ENCODE measurements at regions not wholly inside any gene's neighbourhood (a gene's known extent, or its start where the extent isn't known, plus 50 kb on each side); places are given as distances from the start of the nearest gene placed in this dataset.

DNA sequence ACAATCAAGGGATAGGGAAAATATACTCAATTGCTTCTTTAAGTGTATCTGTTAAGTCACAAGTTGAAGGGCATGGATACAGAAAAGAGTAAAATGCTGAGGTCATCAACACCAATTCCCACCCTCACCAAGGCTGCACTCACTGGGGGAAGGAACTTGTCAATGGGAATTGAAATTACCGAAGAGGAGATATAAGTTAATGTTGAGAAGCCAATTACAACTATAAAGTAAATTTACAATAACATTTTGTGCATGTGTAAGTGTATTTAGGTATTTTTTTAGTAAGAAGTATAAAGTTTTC lies 255.1 kb upstream of the KCNIP4 start:
- H4K20me1 ChIP-seq (ENCODE audit: insufficient read depth, low read length), result no peaks in the 10 kb centered on the region
- no peak overlapping the region for H3K27ac Mint-ChIP-seq (ENCODE audit: unreplicated experiment)
- TF ChIP-seq, protein P1, sequence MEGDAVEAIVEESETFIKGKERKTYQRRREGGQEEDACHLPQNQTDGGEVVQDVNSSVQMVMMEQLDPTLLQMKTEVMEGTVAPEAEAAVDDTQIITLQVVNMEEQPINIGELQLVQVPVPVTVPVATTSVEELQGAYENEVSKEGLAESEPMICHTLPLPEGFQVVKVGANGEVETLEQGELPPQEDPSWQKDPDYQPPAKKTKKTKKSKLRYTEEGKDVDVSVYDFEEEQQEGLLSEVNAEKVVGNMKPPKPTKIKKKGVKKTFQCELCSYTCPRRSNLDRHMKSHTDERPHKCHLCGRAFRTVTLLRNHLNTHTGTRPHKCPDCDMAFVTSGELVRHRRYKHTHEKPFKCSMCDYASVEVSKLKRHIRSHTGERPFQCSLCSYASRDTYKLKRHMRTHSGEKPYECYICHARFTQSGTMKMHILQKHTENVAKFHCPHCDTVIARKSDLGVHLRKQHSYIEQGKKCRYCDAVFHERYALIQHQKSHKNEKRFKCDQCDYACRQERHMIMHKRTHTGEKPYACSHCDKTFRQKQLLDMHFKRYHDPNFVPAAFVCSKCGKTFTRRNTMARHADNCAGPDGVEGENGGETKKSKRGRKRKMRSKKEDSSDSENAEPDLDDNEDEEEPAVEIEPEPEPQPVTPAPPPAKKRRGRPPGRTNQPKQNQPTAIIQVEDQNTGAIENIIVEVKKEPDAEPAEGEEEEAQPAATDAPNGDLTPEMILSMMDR (IDR thresholded peaks at IDR 0.05; ENCODE audit: insufficient read depth, low read depth, low read length), result no peak
- TF ChIP-seq EZH2 (IDR thresholded peaks at IDR 0.05; ENCODE audit: insufficient read depth, low read length), result no peak
- H3K4me1 Mint-ChIP-seq (ENCODE audit: low read depth, unreplicated experiment), result peaks cover 2% of the 10 kb centered on the region
- H3K9ac ChIP-seq (ENCODE audit: low read length), result no peak overlapping the region
- H3K27me3 ChIP-seq (ENCODE audit: insufficient read depth, low read length), result no peaks in the 10 kb centered on the region
- no peaks in the 10 kb centered on the region for H3K36me3 Mint-ChIP-seq (ENCODE audit: low read depth, unreplicated experiment)
- FAIRE-seq (no peak), DNase-seq (ENCODE audit: low read depth) (no peak)
- H3K79me2 ChIP-seq (ENCODE audit: insufficient read depth, low read length), result no peaks in the 10 kb centered on the region
- H3K4me2 ChIP-seq (ENCODE audit: low read length), result no peak overlapping the region
- H3K36me3 ChIP-seq (ENCODE audit: insufficient read depth, low read length), result no peaks in the 10 kb centered on the region
- no peak overlapping the region for H3K4me3 Mint-ChIP-seq (ENCODE audit: unreplicated experiment)
- H3K9me3 ChIP-seq (ENCODE audit: insufficient read depth, low read depth, low read length), result no peaks in the 10 kb centered on the region
- H3K9me3 Mint-ChIP-seq (ENCODE audit: unreplicated experiment), result no peaks in the 10 kb centered on the region
- no peaks in the 10 kb centered on the region for H3K4me1 ChIP-seq (ENCODE audit: insufficient read depth, low read length)
- no peak overlapping the region for H3K27ac ChIP-seq (ENCODE audit: low read depth, low read length)
- H3K4me3 ChIP-seq (ENCODE audit: insufficient read depth, low read depth, low read length), result no peak overlapping the region
- H3K27me3 Mint-ChIP-seq (ENCODE audit: low read depth, unreplicated experiment), result no peaks in the 10 kb centered on the region
- H2AFZ ChIP-seq (ENCODE audit: low read depth, low read length), result no peak overlapping the region

DNA sequence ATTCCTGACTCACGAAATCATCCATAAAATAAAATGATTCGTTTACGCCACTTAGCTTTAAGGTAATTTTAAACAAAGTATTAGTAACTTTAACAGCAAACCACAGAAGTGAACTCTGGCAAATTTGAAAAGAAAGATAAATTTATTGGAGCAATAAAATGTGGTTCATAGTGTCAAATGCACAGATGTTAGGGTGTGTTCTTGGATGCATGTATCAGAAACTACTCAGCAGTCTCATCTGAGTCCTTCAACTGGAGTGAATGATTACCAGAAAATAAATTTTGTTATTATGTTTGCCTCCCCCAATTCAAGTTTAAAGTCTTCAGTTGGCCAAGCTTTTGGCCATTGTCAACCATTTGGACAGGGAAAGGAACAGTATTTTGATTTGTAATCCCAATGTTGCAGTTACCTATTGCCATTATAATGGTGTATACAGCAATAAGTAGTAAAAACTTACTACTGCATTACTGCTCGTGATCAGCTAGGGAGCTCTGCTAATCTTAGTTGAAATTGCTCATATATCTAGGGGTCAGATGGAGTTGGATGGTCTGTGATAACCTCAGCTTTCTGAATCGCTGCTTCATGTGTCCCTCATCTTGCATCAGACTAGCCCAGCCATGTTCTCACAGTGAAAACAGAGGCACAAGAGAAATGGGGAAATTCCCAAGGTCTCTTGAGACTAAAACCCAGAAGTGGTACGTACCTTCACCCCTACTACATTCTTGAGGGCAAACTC lies 254.6 kb upstream of the KCNIP4 start:
- Histone ChIP-seq H3K27me3 (ENCODE audit: insufficient read depth, low read length) (no peaks in the 10 kb centered on the region), H2AFZ (ENCODE audit: low read depth, low read length) (no peak overlapping the region), H3K79me2 (ENCODE audit: insufficient read depth, low read length) (no peaks in the 10 kb centered on the region), H3K9ac (ENCODE audit: low read length) (no peak overlapping the region), H4K20me1 (ENCODE audit: insufficient read depth, low read length) (no peaks in the 10 kb centered on the region), H3K4me2 (ENCODE audit: low read length) (no peak overlapping the region), H3K4me3 (ENCODE audit: insufficient read depth, low read depth, low read length) (no peak overlapping the region), H3K4me1 (ENCODE audit: insufficient read depth, low read length) (no peaks in the 10 kb centered on the region), H3K9me3 (ENCODE audit: insufficient read depth, low read depth, low read length) (no peaks in the 10 kb centered on the region), H3K27ac (ENCODE audit: low read depth, low read length) (no peak overlapping the region), H3K36me3 (ENCODE audit: insufficient read depth, low read length) (no peaks in the 10 kb centered on the region)
- DNase-seq (ENCODE audit: low read depth), result no peak
- no peak for FAIRE-seq
- Mint-ChIP-seq H3K36me3 (ENCODE audit: low read depth, unreplicated experiment) (no peaks in the 10 kb centered on the region), H3K4me1 (ENCODE audit: low read depth, unreplicated experiment) (peaks cover 2% of the 10 kb centered on the region), H3K27ac (ENCODE audit: unreplicated experiment) (peak overlapping the region; percentile 47), H3K4me3 (ENCODE audit: unreplicated experiment) (no peak overlapping the region), H3K9me3 (ENCODE audit: unreplicated experiment) (no peaks in the 10 kb centered on the region), H3K27me3 (ENCODE audit: low read depth, unreplicated experiment) (no peaks in the 10 kb centered on the region)
- TF ChIP-seq, protein P1 (IDR thresholded peaks at IDR 0.05; ENCODE audit: insufficient read depth, low read depth, low read length), result no peak

DNA sequence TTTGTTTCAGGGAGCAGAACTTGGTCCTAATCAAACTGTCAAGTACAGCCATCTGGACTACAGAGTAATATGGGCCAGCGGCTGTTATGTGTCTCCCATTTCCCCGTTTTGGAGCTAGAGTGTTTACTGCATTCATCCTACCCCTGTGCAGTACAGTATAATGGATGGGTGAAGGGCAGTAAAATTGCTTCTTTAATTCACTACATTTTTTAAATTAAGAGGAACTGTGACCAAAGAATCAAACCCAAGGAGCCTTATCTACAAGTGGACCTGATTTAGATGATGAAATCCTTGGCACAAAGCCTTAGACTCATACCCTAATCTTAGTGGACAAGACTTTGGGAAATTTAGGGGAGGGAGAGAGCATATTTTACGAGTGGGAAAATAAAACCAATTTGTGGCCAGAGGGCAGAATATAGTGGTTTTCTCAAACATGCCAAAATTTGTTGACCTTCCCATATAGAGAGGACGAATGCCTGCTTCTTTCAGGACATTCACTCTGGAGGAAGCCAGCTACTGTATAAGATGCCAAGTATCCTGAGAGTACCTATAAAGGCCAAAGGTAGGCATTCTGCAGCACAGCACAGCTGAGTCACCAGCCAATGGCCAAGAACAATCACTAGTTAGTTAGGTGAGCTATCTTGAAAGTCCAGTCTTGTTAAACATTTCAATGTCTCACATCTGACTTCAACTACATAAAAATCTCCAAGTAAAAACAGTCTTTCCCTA lies 253.8 kb upstream of the KCNIP4 start:
- H3K27me3 Mint-ChIP-seq (ENCODE audit: low read depth, unreplicated experiment), result no peaks in the 10 kb centered on the region
- H4K20me1 ChIP-seq (ENCODE audit: insufficient read depth, low read length), result no peaks in the 10 kb centered on the region
- no peak overlapping the region for H2AFZ ChIP-seq (ENCODE audit: low read depth, low read length)

More for the DNA sequence above, 253.8 kb upstream of the KCNIP4 start:
- peak; percentile 42 for DNase-seq (ENCODE audit: low read depth)
- no peak overlapping the region for H3K4me2 ChIP-seq (ENCODE audit: low read length)
- no peak overlapping the region for H3K27ac ChIP-seq (ENCODE audit: low read depth, low read length)
- Mint-ChIP-seq H3K9me3 (ENCODE audit: unreplicated experiment) (no peaks in the 10 kb centered on the region), H3K4me1 (ENCODE audit: low read depth, unreplicated experiment) (peaks cover 2% of the 10 kb centered on the region), H3K4me3 (ENCODE audit: unreplicated experiment) (no peak overlapping the region), H3K27ac (ENCODE audit: unreplicated experiment) (no peak overlapping the region), H3K36me3 (ENCODE audit: low read depth, unreplicated experiment) (no peaks in the 10 kb centered on the region)
- H3K4me1 ChIP-seq (ENCODE audit: insufficient read depth, low read length), result no peaks in the 10 kb centered on the region
- no peak for FAIRE-seq
- no peak overlapping the region for H3K9ac ChIP-seq (ENCODE audit: low read length)
- H3K27me3 ChIP-seq (ENCODE audit: insufficient read depth, low read length), result no peaks in the 10 kb centered on the region
- TF ChIP-seq EZH2 (IDR thresholded peaks at IDR 0.05; ENCODE audit: insufficient read depth, low read length), result no peak
- TF ChIP-seq, protein P1 (IDR thresholded peaks at IDR 0.05; ENCODE audit: insufficient read depth, low read depth, low read length), result no peak
- no peaks in the 10 kb centered on the region for H3K79me2 ChIP-seq (ENCODE audit: insufficient read depth, low read length)
- no peak overlapping the region for H3K4me3 ChIP-seq (ENCODE audit: insufficient read depth, low read depth, low read length)
- no peaks in the 10 kb centered on the region for H3K9me3 ChIP-seq (ENCODE audit: insufficient read depth, low read depth, low read length)
- no peaks in the 10 kb centered on the region for H3K36me3 ChIP-seq (ENCODE audit: insufficient read depth, low read length)

Measured in astrocyte (in vitro differentiated cells and primary cell).